ENCODE measurements at regions not wholly inside any gene's neighbourhood (a gene's known extent, or its start where the extent isn't known, plus 50 kb on each side); places are given as distances from the start of the nearest gene placed in this dataset.

GRCh38 chr11:95331161-95331560, 100.2 kb upstream of the SESN3 start:
- FAIRE-seq (no peak), DNase-seq (ENCODE audit: insufficient read length) (no peak)
- TF ChIP-seq TAF1 (IDR thresholded peaks at IDR 0.05; ENCODE audit: borderline replicate concordance, low read depth, low read length), result no peak
- TF ChIP-seq POLR2A (IDR thresholded peaks at IDR 0.05; ENCODE audit: low read depth, low read length), result no peak
- TF ChIP-seq POLR2AphosphoS5 (IDR thresholded peaks at IDR 0.05; ENCODE audit: low read depth, low read length), result no peak

GRCh38 chr11:95330302-95330701, 99.3 kb upstream of the SESN3 start:
- FAIRE-seq, result no peak
- DNase-seq (ENCODE audit: insufficient read length), result no peak
- no peak for TF ChIP-seq POLR2A (IDR thresholded peaks at IDR 0.05; ENCODE audit: low read depth, low read length)
- TF ChIP-seq POLR2AphosphoS5 (IDR thresholded peaks at IDR 0.05; ENCODE audit: low read depth, low read length), result no peak
- no peak for TF ChIP-seq TAF1 (IDR thresholded peaks at IDR 0.05; ENCODE audit: borderline replicate concordance, low read depth, low read length)

- no peak for DNase-seq (ENCODE audit: insufficient read length)
- FAIRE-seq, result peak; percentile 82
- no peak for TF ChIP-seq POLR2A (IDR thresholded peaks at IDR 0.05; ENCODE audit: low read depth, low read length)
- no peak for TF ChIP-seq TAF1 (IDR thresholded peaks at IDR 0.05; ENCODE audit: borderline replicate concordance, low read depth, low read length)
- TF ChIP-seq POLR2AphosphoS5 (IDR thresholded peaks at IDR 0.05; ENCODE audit: low read depth, low read length), result no peak
These were observed 96.4 kb upstream of the SESN3 start for GRCh38 chr11:95327273-95327948.

- TF ChIP-seq POLR2AphosphoS5 (IDR thresholded peaks at IDR 0.05; ENCODE audit: low read depth, low read length) (no peak), TAF1 (IDR thresholded peaks at IDR 0.05; ENCODE audit: borderline replicate concordance, low read depth, low read length) (no peak), POLR2A (IDR thresholded peaks at IDR 0.05; ENCODE audit: low read depth, low read length) (no peak)
- FAIRE-seq, result no peak
- no peak for DNase-seq (ENCODE audit: insufficient read length)
These were observed 94.8 kb upstream of the SESN3 start for GRCh38 chr11:95325777-95326258.

- no peak for FAIRE-seq
- no peak for TF ChIP-seq POLR2AphosphoS5 (IDR thresholded peaks at IDR 0.05; ENCODE audit: low read depth, low read length)
- no peak for TF ChIP-seq TAF1 (IDR thresholded peaks at IDR 0.05; ENCODE audit: borderline replicate concordance, low read depth, low read length)
- TF ChIP-seq POLR2A (IDR thresholded peaks at IDR 0.05; ENCODE audit: low read depth, low read length), result no peak
- DNase-seq (ENCODE audit: insufficient read length), result no peak
These were observed 93.8 kb upstream of the SESN3 start for GRCh38 chr11:95324826-95325225.

- TF ChIP-seq POLR2A (IDR thresholded peaks at IDR 0.05; ENCODE audit: low read depth, low read length) (no peak), POLR2AphosphoS5 (IDR thresholded peaks at IDR 0.05; ENCODE audit: low read depth, low read length) (no peak), TAF1 (IDR thresholded peaks at IDR 0.05; ENCODE audit: borderline replicate concordance, low read depth, low read length) (no peak)
- no peak for FAIRE-seq
- DNase-seq (ENCODE audit: insufficient read length), result no peak
These were observed 91.5 kb upstream of the SESN3 start for GRCh38 chr11:95322539-95322938.

GRCh38 chr11:95318498-95318897, 87.5 kb upstream of the SESN3 start:
- FAIRE-seq, result no peak
- TF ChIP-seq TAF1 (IDR thresholded peaks at IDR 0.05; ENCODE audit: borderline replicate concordance, low read depth, low read length) (no peak), POLR2AphosphoS5 (IDR thresholded peaks at IDR 0.05; ENCODE audit: low read depth, low read length) (no peak), POLR2A (IDR thresholded peaks at IDR 0.05; ENCODE audit: low read depth, low read length) (no peak)
- DNase-seq (ENCODE audit: insufficient read length), result no peak

GRCh38 chr11:95308512-95309035, 77.6 kb upstream of the SESN3 start:
- FAIRE-seq (no peak), DNase-seq (ENCODE audit: insufficient read length) (no peak)
- TF ChIP-seq POLR2AphosphoS5 (IDR thresholded peaks at IDR 0.05; ENCODE audit: low read depth, low read length) (no peak), TAF1 (IDR thresholded peaks at IDR 0.05; ENCODE audit: borderline replicate concordance, low read depth, low read length) (no peak), POLR2A (IDR thresholded peaks at IDR 0.05; ENCODE audit: low read depth, low read length) (no peak)

- FAIRE-seq, result no peak
- TF ChIP-seq TAF1 (IDR thresholded peaks at IDR 0.05; ENCODE audit: borderline replicate concordance, low read depth, low read length) (no peak), POLR2A (IDR thresholded peaks at IDR 0.05; ENCODE audit: low read depth, low read length) (no peak), POLR2AphosphoS5 (IDR thresholded peaks at IDR 0.05; ENCODE audit: low read depth, low read length) (no peak)
- DNase-seq (ENCODE audit: insufficient read length), result no peak
These were observed 76.3 kb upstream of the SESN3 start for GRCh38 chr11:95307286-95307685.

- DNase-seq (ENCODE audit: insufficient read length), result no peak
- peak; percentile 53 for FAIRE-seq
- TF ChIP-seq POLR2A (IDR thresholded peaks at IDR 0.05; ENCODE audit: low read depth, low read length) (no peak), POLR2AphosphoS5 (IDR thresholded peaks at IDR 0.05; ENCODE audit: low read depth, low read length) (no peak), TAF1 (IDR thresholded peaks at IDR 0.05; ENCODE audit: borderline replicate concordance, low read depth, low read length) (no peak)
These were observed 75.8 kb upstream of the SESN3 start for GRCh38 chr11:95306801-95307200.

- DNase-seq (ENCODE audit: insufficient read length) (no peak), FAIRE-seq (no peak)
- TF ChIP-seq POLR2AphosphoS5 (IDR thresholded peaks at IDR 0.05; ENCODE audit: low read depth, low read length) (no peak), TAF1 (IDR thresholded peaks at IDR 0.05; ENCODE audit: borderline replicate concordance, low read depth, low read length) (no peak), POLR2A (IDR thresholded peaks at IDR 0.05; ENCODE audit: low read depth, low read length) (no peak)
These were observed 75.1 kb upstream of the SESN3 start for GRCh38 chr11:95306123-95306522.

GRCh38 chr11:95305705-95306104, 74.7 kb upstream of the SESN3 start:
- no peak for TF ChIP-seq POLR2A (IDR thresholded peaks at IDR 0.05; ENCODE audit: low read depth, low read length)
- no peak for TF ChIP-seq POLR2AphosphoS5 (IDR thresholded peaks at IDR 0.05; ENCODE audit: low read depth, low read length)
- TF ChIP-seq TAF1 (IDR thresholded peaks at IDR 0.05; ENCODE audit: borderline replicate concordance, low read depth, low read length), result no peak
- DNase-seq (ENCODE audit: insufficient read length), result no peak
- FAIRE-seq, result no peak
